ENCODE measurements at regions not wholly inside any gene's neighbourhood (a gene's known extent, or its start where the extent isn't known, plus 50 kb on each side); places are given as distances from the start of the nearest gene placed in this dataset.

DNA sequence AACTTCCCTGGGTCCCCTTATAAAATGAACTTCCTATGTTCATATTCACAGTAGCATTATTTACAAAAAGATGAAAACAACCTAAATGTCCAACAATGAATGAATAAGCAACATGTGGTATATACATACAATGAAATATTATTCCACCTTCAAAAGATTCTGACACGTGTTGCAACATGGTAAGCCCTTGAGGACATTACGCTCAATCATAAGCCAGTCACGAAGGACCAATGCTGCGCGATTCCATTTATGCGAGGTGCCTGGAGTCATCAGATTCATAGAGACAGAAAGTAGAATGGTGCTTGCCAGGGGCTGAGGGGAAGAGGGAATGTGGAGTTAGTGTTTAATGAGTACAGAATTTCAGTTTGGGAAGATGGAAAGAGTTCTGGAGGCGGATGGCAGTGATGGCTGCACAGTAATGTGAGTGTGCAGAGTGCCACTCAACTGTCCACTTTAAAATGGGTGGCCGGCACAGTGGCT lies 88.8 kb upstream of the ALDH1A3 start:
- no peak for DNase-seq (ENCODE audit: low read depth)
- Histone ChIP-seq H4K20me1 (ENCODE audit: insufficient read depth, low read length) (no peaks in the 10 kb centered on the region), H3K27me3 (ENCODE audit: insufficient read depth, low read length) (peaks cover 2% of the 10 kb centered on the region), H3K9me3 (ENCODE audit: insufficient read depth, low read depth, low read length) (no peaks in the 10 kb centered on the region), H2AFZ (ENCODE audit: low read depth, low read length) (no peak overlapping the region), H3K27ac (ENCODE audit: low read depth, low read length) (no peak overlapping the region), H3K9ac (ENCODE audit: low read length) (no peak overlapping the region), H3K36me3 (ENCODE audit: insufficient read depth, low read length) (no peaks in the 10 kb centered on the region), H3K79me2 (ENCODE audit: insufficient read depth, low read length) (no peaks in the 10 kb centered on the region), H3K4me1 (ENCODE audit: insufficient read depth, low read length) (no peaks in the 10 kb centered on the region), H3K4me3 (ENCODE audit: insufficient read depth, low read depth, low read length) (no peak overlapping the region), H3K4me2 (ENCODE audit: low read length) (no peak overlapping the region)
- Mint-ChIP-seq H3K27ac (ENCODE audit: unreplicated experiment) (no peak overlapping the region), H3K27me3 (ENCODE audit: low read depth, unreplicated experiment) (peaks cover 14% of the 10 kb centered on the region), H3K9me3 (ENCODE audit: unreplicated experiment) (no peaks in the 10 kb centered on the region), H3K4me3 (ENCODE audit: unreplicated experiment) (no peak overlapping the region), H3K36me3 (ENCODE audit: low read depth, unreplicated experiment) (no peaks in the 10 kb centered on the region), H3K4me1 (ENCODE audit: low read depth, unreplicated experiment) (no peaks in the 10 kb centered on the region)
- TF ChIP-seq, protein P1, sequence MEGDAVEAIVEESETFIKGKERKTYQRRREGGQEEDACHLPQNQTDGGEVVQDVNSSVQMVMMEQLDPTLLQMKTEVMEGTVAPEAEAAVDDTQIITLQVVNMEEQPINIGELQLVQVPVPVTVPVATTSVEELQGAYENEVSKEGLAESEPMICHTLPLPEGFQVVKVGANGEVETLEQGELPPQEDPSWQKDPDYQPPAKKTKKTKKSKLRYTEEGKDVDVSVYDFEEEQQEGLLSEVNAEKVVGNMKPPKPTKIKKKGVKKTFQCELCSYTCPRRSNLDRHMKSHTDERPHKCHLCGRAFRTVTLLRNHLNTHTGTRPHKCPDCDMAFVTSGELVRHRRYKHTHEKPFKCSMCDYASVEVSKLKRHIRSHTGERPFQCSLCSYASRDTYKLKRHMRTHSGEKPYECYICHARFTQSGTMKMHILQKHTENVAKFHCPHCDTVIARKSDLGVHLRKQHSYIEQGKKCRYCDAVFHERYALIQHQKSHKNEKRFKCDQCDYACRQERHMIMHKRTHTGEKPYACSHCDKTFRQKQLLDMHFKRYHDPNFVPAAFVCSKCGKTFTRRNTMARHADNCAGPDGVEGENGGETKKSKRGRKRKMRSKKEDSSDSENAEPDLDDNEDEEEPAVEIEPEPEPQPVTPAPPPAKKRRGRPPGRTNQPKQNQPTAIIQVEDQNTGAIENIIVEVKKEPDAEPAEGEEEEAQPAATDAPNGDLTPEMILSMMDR (IDR thresholded peaks at IDR 0.05; ENCODE audit: insufficient read depth, low read depth, low read length), result no peak
- TF ChIP-seq EZH2 (IDR thresholded peaks at IDR 0.05; ENCODE audit: insufficient read depth, low read length), result no peak
- FAIRE-seq, result no peak

DNA sequence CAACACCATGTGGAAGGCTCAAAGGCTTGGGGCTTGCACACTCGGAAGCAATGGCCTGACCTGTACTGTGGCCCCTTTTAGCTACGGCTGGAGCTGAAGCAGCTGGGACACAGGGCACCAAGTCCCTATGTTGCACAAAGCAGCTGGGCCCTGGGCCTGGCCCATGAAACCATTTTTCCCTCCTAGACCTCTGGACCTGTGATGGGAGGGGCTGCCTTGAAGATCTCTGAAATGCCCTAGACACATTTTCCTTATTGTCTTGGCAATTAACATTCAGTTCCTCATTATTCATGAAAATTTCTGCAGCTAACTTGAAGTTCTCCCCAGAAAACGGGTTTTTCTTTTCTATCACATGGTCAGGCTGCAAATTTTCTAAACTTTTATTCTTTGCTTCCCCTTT lies 85.6 kb upstream of the ALDH1A3 start:
- FAIRE-seq (no peak), DNase-seq (ENCODE audit: low read depth) (no peak)
- H3K27me3 ChIP-seq (ENCODE audit: insufficient read depth, low read length), result no peaks in the 10 kb centered on the region
- H3K4me2 ChIP-seq (ENCODE audit: low read length), result no peak overlapping the region
- H3K27me3 Mint-ChIP-seq (ENCODE audit: low read depth, unreplicated experiment), result peaks cover 10% of the 10 kb centered on the region
- H3K4me3 Mint-ChIP-seq (ENCODE audit: unreplicated experiment), result no peak overlapping the region
- H4K20me1 ChIP-seq (ENCODE audit: insufficient read depth, low read length), result no peaks in the 10 kb centered on the region
- no peaks in the 10 kb centered on the region for H3K79me2 ChIP-seq (ENCODE audit: insufficient read depth, low read length)
- H2AFZ ChIP-seq (ENCODE audit: low read depth, low read length), result no peak overlapping the region
- no peaks in the 10 kb centered on the region for H3K36me3 Mint-ChIP-seq (ENCODE audit: low read depth, unreplicated experiment)
- no peak overlapping the region for H3K27ac ChIP-seq (ENCODE audit: low read depth, low read length)
- H3K36me3 ChIP-seq (ENCODE audit: insufficient read depth, low read length), result no peaks in the 10 kb centered on the region
- H3K4me3 ChIP-seq (ENCODE audit: insufficient read depth, low read depth, low read length), result no peak overlapping the region
- no peaks in the 10 kb centered on the region for H3K4me1 ChIP-seq (ENCODE audit: insufficient read depth, low read length)
- no peaks in the 10 kb centered on the region for H3K9me3 Mint-ChIP-seq (ENCODE audit: unreplicated experiment)
- no peak overlapping the region for H3K9ac ChIP-seq (ENCODE audit: low read length)
- H3K27ac Mint-ChIP-seq (ENCODE audit: unreplicated experiment), result no peak overlapping the region
- TF ChIP-seq, protein P1 (IDR thresholded peaks at IDR 0.05; ENCODE audit: insufficient read depth, low read depth, low read length), result no peak
- TF ChIP-seq EZH2 (IDR thresholded peaks at IDR 0.05; ENCODE audit: insufficient read depth, low read length), result no peak
- no peaks in the 10 kb centered on the region for H3K4me1 Mint-ChIP-seq (ENCODE audit: low read depth, unreplicated experiment)
- no peaks in the 10 kb centered on the region for H3K9me3 ChIP-seq (ENCODE audit: insufficient read depth, low read depth, low read length)

DNA sequence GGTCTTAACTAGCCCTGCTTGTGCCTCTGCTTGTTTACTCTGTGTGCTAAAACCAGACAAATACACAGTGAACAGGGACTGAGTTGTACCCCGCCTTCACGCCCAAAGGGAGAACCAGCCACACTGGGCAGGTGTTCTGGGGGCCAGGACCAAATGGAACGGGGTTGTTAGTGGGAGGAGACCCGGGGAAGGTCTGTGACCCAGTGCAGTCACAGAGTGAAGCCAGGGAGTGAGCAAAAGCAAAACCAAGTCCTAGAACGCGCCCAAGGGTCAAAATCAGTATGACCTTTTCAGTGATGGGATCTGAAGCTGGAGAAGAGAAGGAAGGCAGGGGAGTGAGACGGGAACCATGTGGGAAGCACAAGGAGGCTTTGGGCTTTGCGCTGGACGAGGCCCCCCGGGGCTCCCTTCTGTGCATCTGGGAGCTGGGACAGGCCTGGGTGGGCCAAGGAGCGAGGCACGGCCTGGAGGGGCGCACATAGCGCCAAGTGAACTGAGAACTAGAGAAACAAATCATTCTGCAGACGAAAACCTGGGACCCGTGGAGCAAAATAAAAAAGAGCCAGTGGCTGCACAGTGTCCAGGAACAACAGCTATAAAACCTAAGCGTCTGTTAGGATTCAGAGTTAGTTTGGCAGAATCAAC lies 78.3 kb upstream of the ALDH1A3 start:
- Histone ChIP-seq H2AFZ (ENCODE audit: low read depth, low read length) (no peak overlapping the region), H3K27me3 (ENCODE audit: insufficient read depth, low read length) (no peaks in the 10 kb centered on the region), H3K36me3 (ENCODE audit: insufficient read depth, low read length) (no peaks in the 10 kb centered on the region), H4K20me1 (ENCODE audit: insufficient read depth, low read length) (no peaks in the 10 kb centered on the region), H3K4me1 (ENCODE audit: insufficient read depth, low read length) (no peaks in the 10 kb centered on the region), H3K4me2 (ENCODE audit: low read length) (no peak overlapping the region), H3K9me3 (ENCODE audit: insufficient read depth, low read depth, low read length) (no peaks in the 10 kb centered on the region), H3K27ac (ENCODE audit: low read depth, low read length) (no peak overlapping the region), H3K9ac (ENCODE audit: low read length) (no peak overlapping the region), H3K4me3 (ENCODE audit: insufficient read depth, low read depth, low read length) (no peak overlapping the region), H3K79me2 (ENCODE audit: insufficient read depth, low read length) (no peaks in the 10 kb centered on the region)
- Mint-ChIP-seq H3K27me3 (ENCODE audit: low read depth, unreplicated experiment) (peaks cover 5% of the 10 kb centered on the region), H3K9me3 (ENCODE audit: unreplicated experiment) (peaks cover 2% of the 10 kb centered on the region), H3K4me1 (ENCODE audit: low read depth, unreplicated experiment) (no peaks in the 10 kb centered on the region), H3K27ac (ENCODE audit: unreplicated experiment) (no peak overlapping the region), H3K36me3 (ENCODE audit: low read depth, unreplicated experiment) (no peaks in the 10 kb centered on the region), H3K4me3 (ENCODE audit: unreplicated experiment) (no peak overlapping the region)
- FAIRE-seq (no peak), DNase-seq (ENCODE audit: low read depth) (no peak)
- TF ChIP-seq EZH2 (IDR thresholded peaks at IDR 0.05; ENCODE audit: insufficient read depth, low read length), result no peak
- TF ChIP-seq, protein P1 (IDR thresholded peaks at IDR 0.05; ENCODE audit: insufficient read depth, low read depth, low read length), result no peak
